Lower lobe of right lung (tissue), 2 donors: ENCODE measurements at regions not wholly inside any gene's neighbourhood (a gene's known extent, or its start where the extent isn't known, plus 50 kb on each side); places are given as distances from the start of the nearest gene placed in this dataset.
"Not testable (repeated sequence)": the region's sequence is repeated elsewhere in the genome, so short reads cannot be mapped to it uniquely, and the experiment has no call there.

Source experiments
- ATAC-seq, 2 donors: fragments of 200-7000 bp; cut with Tn5 transposase; one replicate each; pipeline ENCODE4 v1.9.1; 2020 to 2022; ENCODE audit warnings: mild to moderate bottlenecking in 2 of 2, moderate library complexity in 2 of 2
- DNase-seq: peaks from one replicate; pipeline ENCODE4 v3.0.0-alpha.2; 2020
- H3K27ac ChIP-seq: fragments of 200-600 bp; one replicate; pipeline ENCODE4 v1.8.0; 2022
- H3K27me3 ChIP-seq: fragments of 200-600 bp; one replicate; pipeline ENCODE4 v1.8.0; 2022; ENCODE audit warnings: low read depth
- H3K36me3 ChIP-seq: fragments of 200-600 bp; one replicate; pipeline ENCODE4 v1.8.0; 2022; ENCODE audit warnings: mild to moderate bottlenecking
- H3K4me1 ChIP-seq: fragments of 200-600 bp; one replicate; pipeline ENCODE4 v1.8.0; 2022
- H3K4me3 ChIP-seq: fragments of 200-600 bp; one replicate; pipeline ENCODE4 v1.8.0; 2022; ENCODE audit warnings: mild to moderate bottlenecking
- H3K9me3 ChIP-seq: fragments of 200-600 bp; one replicate; pipeline ENCODE4 v1.8.0; 2022
- intact Hi-C: fragments of 100-400 bp; cut with DNase I; formaldehyde crosslinking; loops from one replicate; pipeline ENCODE4 v1.11.0; 2022
- TF ChIP-seq, protein P1 (sequence below): fragments of 200-600 bp; IDR thresholded peaks from one replicate; pipeline ENCODE4 v1.8.0; 2022; ENCODE audit warnings: antibody characterized with exemption, mild to moderate bottlenecking
- donor health status: DM: no; HTN: yes; CAD: no; lungs with severe emphysema.

DNA sequence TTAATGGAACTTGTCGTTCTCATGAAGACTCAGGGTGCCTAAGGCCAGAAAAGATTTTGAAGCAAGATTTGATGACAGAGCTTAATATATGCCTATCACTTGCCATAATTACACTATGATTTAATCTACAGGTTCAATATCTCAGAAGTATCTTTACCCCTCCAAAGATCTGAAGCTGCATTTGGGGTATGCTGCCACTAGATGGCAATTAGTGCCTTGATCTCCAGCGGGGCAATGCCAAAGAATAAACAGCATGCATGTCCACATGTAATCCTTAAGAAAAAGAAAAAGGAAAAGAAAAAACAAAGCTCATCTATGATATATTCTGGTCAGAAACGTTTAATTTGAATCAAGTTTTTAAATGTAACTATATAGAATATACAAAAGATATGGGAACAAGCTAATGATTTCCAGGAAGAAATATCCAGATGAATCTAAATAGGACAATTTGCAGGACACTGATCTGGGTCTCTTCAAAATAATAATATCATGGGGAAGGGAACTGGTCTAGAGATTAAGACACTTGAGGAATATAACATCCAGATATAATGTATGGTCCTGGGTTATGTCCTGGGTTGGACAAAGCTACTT, 55.0 kb upstream of the SOX14 start:
- DNase-seq, result no peak
- Histone ChIP-seq H3K4me1 (no peaks in the 10 kb centered on the region), H3K27ac (no peak overlapping the region), H3K9me3 (peaks cover 3% of the 10 kb centered on the region), H3K27me3 (no peaks in the 10 kb centered on the region), H3K4me3 (no peak overlapping the region), H3K36me3 (no peaks in the 10 kb centered on the region)
- no peak for ATAC-seq
- TF ChIP-seq, protein P1, sequence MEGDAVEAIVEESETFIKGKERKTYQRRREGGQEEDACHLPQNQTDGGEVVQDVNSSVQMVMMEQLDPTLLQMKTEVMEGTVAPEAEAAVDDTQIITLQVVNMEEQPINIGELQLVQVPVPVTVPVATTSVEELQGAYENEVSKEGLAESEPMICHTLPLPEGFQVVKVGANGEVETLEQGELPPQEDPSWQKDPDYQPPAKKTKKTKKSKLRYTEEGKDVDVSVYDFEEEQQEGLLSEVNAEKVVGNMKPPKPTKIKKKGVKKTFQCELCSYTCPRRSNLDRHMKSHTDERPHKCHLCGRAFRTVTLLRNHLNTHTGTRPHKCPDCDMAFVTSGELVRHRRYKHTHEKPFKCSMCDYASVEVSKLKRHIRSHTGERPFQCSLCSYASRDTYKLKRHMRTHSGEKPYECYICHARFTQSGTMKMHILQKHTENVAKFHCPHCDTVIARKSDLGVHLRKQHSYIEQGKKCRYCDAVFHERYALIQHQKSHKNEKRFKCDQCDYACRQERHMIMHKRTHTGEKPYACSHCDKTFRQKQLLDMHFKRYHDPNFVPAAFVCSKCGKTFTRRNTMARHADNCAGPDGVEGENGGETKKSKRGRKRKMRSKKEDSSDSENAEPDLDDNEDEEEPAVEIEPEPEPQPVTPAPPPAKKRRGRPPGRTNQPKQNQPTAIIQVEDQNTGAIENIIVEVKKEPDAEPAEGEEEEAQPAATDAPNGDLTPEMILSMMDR, result peak; percentile 40
- intact Hi-C loops, result no loop called here

DNA sequence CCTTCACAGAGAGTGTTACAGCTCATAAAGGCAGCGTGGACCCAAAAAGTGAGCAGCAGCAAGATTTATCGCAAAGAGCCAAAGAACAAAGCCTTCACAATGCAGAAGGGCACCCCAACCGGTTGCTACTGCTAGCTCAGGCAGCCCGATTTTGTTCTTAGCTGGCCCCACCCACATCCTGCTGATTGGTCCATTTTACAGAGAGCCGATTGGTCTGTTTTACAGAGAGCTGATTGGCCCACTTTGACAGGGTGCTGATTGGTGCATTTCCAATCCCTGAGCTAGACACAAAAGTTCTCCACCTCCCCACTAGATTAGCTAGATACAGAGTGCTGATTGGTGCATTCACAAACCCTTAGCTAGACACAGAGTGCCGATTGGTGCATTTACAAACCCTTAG, 50.1 kb upstream of the SOX14 start:
- H3K9me3 ChIP-seq, H3K4me3 ChIP-seq, H3K27me3 ChIP-seq, DNase-seq, H3K27ac ChIP-seq, H3K4me1 ChIP-seq, intact Hi-C loops, ATAC-seq, H3K36me3 ChIP-seq: not testable (repeated sequence)
